ENCODE measurements at regions not wholly inside any gene's neighbourhood (a gene's known extent, or its start where the extent isn't known, plus 50 kb on each side); places are given as distances from the start of the nearest gene placed in this dataset.
"Not testable (repeated sequence)": the region's sequence is repeated elsewhere in the genome, so short reads cannot be mapped to it uniquely, and the experiment has no call there.

DNA sequence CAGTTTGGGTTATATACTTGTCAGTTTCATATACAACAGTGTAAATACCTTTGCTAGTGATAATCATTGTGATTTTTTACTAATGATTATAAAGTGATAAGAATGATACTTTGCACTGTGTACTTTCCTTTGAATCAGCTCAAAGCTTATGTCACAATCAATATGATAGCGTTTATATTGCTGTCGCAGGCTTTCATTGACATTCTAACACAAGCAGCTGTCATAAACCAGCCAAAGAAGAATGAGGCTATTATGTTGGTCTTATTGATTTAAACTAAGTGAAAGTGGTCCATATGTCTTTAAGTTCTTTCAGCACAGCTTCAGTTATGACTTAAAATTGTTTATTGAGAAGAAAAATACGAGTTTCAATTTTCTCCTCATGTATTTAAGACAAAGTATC lies 272.7 kb upstream of the RGMB start:
- no peak for DNase-seq (ENCODE audit: low spot score)

DNA sequence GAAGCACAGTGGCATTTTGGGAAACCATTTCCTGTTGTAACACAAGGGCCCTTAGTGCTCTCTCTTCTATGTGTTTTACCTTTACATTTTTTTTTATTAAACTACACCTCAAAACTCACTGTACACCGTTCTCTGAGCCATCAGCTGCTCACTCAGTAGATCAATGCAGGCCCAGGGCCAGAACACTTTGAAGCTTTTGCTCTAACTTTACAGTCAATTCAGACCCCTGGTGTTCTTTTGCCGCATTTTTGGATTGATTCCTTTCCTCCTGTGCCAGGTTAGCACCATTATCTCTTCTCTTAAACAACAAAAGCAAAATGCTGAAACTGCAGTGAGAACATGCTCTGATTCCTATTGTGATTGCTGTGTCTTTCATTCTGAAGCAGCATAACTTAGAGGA lies 269.8 kb upstream of the RGMB start:
- no peak for DNase-seq (ENCODE audit: low spot score)

DNA sequence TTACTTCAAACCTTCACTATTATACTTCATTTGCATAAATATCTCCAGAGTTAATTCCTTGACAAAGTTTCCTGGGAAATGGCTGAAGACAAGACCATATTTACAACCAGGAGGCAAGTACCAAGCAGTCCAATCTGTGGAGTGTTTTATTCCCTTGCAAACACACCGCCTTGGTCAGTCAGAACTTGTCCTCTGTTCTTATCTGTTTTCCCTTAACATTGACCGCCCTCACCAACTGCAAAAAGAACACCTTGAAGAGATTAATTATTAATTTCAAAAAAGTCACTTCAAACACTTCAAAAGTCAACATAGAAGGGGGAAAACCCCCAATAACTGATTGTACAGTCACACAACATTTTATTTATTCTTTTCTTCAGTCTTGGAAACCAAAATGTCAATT lies 269.0 kb upstream of the RGMB start:
- DNase-seq (ENCODE audit: low spot score), result no peak

DNA sequence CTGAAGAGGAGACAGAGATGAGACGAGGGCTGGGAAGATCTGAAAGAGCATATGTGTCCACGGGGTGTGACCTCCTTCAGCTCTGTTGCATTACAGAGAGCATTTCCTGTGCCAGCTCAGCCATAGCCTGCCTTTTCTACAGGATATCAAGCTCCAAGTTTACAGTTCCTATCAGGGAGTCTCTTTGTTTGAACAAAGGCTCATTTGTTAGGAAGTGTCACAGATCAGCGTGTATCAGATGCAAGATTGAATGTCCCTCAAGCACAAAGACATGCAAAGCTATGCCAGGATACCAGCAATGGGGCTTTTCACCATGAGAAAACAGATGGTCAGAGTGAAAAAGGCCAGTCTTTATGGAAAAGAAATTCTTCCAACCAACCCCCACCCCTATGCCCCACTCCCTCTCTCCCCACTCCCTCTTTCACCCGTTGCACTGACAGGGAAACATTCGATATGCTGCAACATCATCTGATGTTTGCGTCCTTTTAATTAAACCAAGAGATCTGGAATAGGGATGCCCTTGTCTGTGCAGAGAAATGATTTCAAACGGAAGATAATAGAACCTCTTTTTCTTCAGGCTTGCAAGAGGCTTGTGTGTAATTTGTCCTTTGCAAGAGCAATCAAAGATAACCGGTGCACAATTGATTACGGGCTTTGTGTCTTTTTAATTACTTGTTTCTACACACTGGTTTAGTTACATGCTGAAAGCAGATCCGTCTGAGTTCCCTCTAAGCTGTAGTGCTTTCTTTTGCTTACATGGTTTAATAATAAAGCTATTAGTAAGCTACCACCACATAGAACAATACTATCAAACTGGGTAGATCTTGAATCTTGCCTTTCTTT lies 263.1 kb upstream of the RGMB start:
- no peak for DNase-seq (ENCODE audit: low spot score)

DNA sequence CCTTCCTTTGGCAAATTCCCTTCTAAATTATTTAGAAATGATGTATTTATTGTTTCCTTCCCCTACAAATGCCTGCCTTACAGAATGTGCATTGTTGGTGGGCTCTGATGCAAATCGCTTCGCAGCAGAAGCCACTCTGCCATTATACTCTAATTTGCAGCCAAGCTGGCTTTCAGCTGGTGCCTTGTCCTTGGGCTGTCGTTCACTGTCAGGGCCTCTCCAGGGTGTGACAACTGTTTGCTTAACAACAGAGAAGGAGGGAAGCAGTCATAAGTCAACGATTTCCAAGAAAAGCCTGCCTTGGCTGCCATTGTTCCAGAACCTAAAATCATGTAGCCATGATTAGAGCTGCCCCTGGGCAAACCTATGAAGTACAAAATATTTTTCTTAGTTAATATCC lies 260.1 kb upstream of the RGMB start:
- no peak for DNase-seq (ENCODE audit: low spot score)

DNA sequence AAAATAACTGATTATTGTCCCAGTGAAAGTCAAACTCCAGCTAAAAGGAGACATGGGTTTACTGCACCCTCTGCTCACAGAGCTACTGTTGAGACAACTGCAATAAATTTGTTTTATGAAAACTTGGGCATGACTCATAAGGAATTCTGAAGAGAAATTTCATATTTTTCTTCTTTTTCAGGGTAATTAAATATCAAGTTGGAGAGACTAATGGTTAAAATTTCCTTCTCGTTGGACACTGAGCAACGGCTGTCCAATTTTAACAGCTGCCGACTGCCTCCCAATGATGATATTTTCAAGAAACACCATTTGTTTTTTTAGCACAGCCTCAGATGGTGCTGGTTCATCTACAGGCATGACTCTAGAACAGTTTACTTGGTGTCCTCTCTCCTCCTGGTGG lies 259.2 kb upstream of the RGMB start:
- no peak for DNase-seq (ENCODE audit: low spot score)

DNA sequence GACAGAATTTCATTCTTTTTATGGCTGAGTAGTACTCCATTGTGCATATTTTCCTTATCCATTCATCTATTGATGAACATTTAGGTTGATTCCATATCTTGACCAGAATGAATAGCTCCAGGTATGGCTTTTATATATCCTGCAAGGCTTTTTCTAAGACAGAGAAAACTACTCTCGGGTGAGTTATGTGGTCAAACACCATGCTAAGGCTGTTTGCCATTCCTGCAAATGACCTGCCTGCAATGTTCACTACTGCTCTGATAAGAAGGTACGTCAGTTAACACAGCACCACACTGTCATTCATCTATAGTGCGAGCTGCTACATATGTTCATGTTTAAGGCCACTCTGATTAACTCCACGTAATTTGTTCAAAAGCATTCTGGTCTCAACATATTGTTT lies 256.8 kb upstream of the RGMB start:
- DNase-seq (ENCODE audit: low spot score), result no peak

DNA sequence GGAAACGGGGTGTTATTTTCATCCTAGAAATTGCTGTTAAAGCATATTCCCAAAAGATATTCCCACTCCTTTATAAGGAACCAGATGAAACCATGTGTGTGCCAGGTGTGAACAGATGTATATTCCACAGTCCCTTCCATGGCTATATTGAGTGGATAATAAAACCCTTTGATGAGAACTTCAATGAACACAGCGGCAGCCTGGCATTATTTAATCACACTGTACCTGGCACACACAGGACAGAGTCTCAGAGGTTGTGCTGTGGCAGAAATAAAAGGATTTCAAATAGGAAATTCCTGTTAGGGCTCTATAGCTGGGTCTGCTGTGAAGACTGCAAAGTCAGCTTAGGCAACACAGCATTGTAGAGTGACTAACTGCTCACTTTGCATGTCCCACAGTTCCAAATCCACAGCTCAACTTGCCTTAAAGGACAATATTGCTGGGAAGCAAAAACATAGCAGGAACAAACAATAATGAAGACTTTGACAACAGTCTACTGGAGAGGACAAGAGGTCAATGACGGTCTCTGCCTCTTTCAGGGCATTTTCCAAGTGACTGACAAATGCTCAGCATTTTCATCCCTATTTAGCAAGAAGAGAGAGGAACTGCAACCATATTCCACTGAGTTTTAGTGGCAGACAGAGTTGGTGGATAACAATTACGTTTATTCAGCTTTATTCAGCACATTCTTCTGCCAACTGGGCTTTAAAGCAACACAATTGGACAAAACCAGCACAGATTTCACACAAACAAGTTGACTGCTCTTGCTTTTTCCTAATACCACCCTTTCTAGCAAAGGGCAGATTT lies 255.7 kb upstream of the RGMB start:
- DNase-seq (ENCODE audit: low spot score), result no peak

DNA sequence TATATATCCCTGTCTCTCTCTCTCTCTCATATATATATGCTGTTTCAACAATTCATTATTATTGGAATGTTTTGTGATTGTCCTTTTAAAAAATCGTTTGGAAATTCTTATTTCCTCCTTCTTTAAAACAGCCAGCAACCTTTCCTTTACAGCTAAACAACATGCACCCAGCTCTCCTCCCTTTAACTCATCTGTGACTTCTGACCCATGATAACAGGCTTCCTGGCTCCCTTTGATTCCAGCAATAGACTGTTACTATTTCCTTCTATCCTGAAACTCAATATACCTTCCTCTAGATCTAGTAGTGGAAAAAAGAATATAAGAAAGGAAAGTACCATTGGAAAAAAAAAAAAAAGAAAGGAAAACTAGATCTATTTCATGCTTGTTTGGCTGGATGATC lies 254.7 kb upstream of the RGMB start:
- no peak for DNase-seq (ENCODE audit: low spot score)

DNA sequence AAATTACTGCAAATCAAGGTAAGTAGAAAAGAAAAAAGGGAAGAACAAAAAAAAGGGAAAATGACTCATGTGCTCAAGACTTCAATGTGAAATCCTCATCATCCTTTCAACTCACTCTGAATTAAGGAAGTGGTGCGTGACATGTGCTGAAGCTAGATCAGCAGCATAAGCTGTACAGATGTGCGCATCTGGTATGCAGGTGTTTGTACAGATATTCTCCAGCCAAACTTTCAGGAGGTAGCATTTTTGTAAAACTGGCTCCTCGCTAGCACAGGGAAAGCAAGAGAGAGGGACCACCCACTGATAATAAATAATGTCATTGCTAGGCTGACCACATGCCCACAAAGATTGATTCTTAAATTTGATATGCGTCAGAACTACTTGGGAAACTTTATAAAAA lies 253.9 kb upstream of the RGMB start:
- no peak for DNase-seq (ENCODE audit: low spot score)

DNA sequence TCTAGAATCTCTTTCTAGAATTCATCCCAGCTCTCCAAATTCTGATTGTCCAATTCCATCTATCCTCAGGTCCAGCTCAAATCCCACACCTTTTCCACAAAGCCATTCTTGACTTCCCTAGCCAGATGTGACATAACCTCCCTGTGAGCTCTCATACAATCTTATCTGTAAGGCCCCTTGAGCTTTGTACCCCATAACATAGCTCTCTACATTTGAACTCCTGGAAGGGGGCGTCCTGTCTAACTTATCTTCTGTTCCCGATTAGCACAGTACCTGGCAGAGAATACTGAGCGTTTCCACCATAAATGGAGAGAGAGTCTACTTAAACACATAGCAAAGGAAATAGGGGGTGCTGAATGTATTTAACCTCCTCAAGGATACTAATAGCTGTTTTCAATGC lies 251.6 kb upstream of the RGMB start:
- no peak for DNase-seq (ENCODE audit: low spot score)

DNA sequence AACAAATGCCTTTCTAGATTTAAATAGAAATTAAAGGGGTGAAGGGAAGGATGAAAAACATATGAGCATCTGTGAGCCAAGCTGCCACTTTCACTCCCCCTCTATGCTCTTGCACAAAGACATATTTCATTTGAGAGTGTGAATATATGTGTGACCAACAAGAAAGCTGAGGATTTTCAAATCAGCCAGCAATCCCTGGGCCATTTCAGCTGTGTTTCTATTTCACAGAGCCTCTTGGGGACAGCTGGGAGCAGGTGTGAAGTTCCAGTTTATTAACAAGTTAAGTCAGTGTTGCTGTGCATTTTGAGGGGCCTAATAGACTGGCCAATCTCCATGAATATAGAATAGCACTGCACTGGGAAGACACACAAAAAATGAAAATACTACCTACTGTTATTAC lies 248.7 kb upstream of the RGMB start:
- no peak for DNase-seq (ENCODE audit: low spot score)

DNA sequence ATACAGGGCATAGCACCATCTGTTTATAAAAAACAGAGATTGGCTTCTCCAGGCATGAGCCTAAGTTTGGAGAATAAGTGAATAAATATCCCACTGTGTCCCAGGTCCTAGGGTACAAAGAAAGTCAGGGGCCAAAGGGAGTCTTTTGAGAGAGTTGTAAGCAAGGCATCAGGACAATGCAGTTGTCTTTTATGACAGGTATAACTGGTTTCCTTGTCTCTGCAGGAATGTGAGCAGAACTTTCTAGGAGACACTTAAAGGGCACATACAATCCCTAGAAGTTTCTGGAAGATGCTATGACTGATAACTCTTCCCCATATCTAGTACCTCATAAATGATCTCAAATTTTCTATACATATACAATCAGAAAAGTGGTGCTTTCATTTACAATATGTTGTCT lies 245.6 kb upstream of the RGMB start:
- DNase-seq (ENCODE audit: low spot score), result no peak

DNA sequence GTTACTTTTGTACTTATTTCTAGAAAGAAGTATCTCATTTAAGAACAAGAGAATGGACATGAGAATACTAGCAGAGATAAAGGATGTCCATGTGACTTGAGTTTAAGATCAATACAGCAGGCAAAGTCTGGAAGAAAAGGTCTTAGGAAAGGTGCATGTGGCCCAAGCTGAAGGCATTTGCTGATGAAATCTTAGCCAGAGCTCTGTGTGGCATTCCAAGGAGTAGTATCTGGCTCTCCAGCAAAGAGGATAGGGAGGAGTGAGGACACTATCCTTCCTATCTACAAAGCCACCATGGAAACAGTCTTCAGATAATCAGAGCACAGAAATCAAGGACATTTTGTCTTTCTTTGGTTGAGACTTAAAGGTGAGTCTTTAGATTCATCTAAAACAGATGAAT lies 244.1 kb upstream of the RGMB start:
- no peak for DNase-seq (ENCODE audit: low spot score)

DNA sequence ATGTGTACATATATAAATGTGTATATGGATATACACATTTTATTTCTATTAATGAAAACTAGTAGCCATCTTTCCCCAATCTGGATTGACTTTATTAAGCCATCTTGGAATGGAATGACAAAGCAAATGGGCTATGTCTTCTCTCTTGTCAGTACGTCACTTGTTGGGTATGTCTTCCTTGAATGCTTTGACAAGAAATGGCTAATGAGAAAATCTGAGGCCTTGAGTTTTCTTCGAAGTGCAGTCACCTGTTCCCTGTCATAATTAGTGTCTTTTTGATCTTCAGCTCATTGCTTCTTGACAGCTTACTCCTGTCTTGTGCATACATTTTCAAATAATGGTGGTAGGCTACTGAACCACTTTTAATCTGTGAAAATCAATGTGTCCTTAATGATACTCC lies 243.2 kb upstream of the RGMB start:
- no peak for DNase-seq (ENCODE audit: low spot score)

DNA sequence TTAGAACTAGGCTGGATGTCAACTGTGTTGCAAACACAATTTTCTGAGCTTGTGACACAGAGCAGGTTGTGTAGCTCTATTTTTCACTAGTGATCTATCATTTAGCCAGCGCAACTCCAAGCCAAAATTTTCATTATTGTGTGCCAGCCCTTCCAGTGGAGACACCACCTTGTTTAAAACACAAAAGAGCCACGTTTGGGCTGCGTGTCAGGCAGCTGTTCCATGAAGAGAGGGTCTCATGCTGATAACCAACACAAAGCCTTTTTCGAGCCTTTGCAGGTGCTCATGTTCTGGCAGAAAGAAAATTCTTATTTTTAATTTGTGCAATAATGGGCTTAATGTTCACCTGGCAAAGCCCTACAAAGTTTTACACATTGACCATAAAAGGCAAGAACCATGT lies 237.6 kb upstream of the RGMB start:
- no peak for DNase-seq (ENCODE audit: low spot score)

DNA sequence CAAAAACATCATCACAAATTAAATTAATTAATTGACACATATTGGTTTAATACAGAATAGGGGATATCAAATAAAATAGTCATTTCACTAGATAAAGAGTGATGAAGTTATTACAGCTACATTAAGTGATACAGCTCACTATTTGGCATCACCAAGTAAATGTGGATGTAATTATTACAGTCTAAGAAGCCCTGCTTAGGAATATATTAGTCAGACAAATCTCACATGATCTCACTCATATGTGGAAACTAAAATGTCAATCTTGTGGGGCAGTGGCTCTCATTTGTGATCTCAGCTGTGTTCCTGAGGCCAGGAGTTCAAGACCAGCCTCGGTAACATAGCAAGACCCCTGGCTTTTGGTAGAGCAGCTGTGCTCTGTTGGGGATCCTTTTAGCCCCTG lies 233.4 kb upstream of the RGMB start:
- DNase-seq (ENCODE audit: low spot score), result no peak

DNA sequence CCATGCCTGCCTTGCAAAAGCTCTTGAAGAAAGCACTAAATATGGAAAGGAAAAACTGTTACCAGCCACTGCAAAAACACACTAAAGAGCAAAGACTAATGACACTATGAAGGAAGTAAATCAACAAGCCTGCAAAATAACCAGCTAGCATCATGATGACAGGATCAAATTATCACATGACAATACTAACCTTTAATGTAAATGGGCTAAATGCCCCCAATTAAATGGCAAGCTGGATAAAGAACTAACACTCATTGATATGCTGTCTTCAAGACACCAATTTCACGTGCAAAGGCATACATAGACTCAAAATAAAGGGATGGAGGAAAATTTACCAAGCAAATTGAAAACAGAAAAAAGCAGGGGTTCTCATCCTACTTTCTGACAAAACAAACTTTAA lies 231.8 kb upstream of the RGMB start:
- DNase-seq (ENCODE audit: low spot score), result no peak

DNA sequence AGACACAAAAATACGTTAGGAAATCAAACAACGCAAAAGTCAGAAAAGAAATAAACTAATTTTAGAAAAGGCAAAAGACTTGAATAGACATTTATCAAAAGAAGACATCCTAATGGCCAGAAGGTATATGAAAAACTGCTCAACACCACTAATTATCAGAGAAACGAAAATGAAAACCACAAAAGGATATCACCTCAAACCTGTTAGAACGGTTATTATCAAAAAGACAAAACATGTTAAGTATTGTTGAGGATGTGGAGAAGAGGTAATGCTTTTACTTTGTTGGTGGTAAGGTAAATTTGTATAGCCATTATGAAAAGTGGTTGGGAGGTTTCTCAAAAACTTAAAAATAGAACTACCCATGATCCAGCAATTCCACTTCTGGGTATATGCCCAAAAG lies 230.0 kb upstream of the RGMB start:
- no peak for DNase-seq (ENCODE audit: low spot score)

DNA sequence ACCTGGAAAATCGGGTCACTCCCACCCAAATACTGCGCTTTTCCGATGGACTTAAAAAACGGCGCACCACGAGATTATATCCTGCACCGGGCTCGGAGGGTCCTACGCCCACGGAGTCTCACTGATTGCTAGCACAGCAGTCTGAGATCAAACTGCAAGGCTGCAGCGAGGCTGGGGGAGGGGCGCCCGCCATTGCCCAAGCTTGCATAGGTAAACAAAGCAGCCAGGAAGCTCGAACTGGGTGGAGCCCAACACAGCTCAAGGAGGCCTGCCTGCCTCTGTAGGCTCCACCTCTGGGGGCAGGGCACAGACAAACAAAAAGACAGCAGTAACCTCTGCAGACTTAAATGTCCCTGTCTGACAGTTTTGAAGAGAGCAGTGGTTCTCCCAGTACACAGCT lies 226.5 kb upstream of the RGMB start:
- not testable (repeated sequence) for DNase-seq (ENCODE audit: low spot score)

DNA sequence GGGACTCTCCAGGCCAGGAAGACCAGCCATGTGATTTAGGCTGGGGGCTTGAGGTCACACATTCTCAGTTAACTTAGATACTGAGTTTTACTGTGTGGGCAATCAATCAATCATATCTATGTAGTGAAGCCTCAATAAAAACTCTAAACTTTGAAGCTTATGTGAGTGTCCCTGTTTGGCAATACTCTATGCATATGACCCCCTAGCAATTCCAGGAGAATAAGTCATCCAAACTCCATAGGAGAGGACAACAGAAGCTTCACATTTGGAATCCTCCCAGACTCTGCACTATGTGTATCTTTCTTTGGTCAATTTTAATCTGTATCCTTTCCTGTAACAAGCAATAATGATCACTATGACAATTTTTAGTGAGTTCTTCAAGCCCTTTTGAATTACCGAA lies 216.8 kb upstream of the RGMB start:
- DNase-seq (ENCODE audit: low spot score), result no peak

DNA sequence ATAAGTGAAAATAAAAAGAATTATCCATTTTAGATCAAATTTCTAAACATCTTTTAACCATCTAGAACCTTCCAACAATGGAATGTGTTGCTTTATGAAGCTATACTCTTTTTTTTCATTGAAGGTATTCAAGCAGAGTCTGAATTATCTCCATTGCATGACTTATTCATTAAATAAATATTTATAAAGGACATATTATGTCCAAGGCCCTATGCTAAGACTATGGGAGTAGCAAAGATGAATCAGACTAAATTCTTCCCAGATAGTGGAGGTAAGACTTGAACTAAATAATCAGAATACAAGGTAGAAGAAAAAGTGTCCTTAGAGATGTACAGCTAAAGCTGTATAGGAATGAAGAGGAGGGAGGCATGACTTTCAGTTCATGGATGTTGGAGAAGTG lies 215.5 kb upstream of the RGMB start:
- no peak for DNase-seq (ENCODE audit: low spot score)

DNA sequence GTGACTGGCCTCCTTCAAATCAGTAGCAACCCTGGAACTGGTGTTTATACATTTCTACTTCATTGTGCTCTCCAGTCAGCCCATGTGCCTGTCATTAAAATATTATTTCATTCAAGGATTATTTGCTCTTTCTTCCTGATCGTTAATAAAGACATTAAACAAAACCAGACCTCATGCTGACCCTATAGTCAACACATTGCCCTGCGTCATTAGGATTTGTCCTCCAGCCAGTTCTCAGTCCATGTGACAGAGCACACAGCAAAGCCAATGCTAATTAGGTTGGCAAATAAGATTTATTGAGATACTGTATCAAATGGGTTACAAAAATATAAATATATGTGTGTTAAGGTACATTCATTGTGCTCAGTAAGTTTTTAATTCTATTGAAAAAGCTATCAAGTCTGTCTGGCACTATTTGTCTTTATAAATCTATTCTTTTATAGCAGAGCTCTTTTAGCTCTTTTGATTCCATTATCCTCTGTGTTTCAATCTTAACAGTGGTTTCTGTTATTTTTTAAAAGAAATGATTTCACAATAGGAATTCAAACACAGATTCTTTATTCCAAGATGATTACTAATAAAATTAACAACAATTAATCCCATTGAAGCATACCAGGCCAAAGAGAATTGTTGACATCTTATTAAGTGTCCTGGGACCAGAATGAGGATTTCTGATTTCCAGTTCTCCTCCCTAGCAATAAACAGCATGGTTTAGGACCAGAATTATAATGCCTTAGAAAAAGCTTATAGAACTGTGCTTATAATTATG lies 209.4 kb upstream of the RGMB start:
- no peak for DNase-seq (ENCODE audit: low spot score)
